ENCODE measurements at regions not wholly inside any gene's neighbourhood (a gene's known extent, or its start where the extent isn't known, plus 50 kb on each side); places are given as distances from the start of the nearest gene placed in this dataset.

DNA sequence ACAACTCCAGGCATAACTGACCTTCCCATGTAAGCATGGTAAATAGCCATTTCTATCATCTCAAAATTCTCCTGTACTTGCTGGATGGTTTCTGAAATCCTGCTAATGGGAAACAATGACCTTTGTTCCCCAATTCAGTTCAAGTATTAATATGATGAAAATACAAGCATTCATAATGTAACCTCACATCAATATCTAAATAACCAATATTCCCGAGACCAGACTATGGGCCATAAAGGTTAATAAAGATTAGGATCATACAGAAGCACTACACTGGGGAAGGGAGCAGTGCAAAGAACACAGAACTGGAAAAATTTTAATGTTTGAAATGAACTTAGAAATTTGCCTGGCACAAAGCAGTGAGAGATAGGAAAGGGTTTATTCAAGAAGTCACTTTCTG, 151.3 kb upstream of the SETMAR start:
- no peak for ATAC-seq

DNA sequence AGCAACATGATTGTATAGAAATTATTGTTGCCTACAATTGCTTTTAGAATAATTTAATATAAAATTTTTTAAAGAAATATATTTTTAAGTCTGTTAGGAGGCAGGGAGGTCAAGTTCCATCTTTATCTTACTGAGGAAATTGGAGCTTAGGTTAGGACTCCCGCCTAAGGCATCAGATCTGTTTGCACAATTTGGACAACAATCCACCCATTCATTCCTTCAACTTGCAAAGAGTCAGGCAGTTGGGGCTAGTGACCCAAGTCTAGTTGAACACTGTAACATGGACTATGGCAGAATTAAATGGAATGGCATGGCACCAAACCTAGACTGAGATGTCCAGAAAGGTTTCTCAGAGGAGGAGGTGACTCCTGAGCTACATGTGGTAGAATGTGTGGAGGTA, 149.4 kb upstream of the SETMAR start:
- 76% methylated on average over 1 of the region's 1 CpG; no CpG with 5 or more reads in 1 of the 2 donors for WGBS, 2 donors (ENCODE audit: low coverage in 1 of 2)
- no peak for ATAC-seq
- no peaks in the 10 kb centered on the region for H3K36me3 ChIP-seq
- no peaks in the 10 kb centered on the region for H3K9me3 ChIP-seq
- H3K4me3 ChIP-seq: no peak overlapping the region
- H3K27me3 ChIP-seq: no peaks in the 10 kb centered on the region
- TF ChIP-seq POLR2A (IDR thresholded peaks at IDR 0.05) (no peak), EP300 (IDR thresholded peaks at IDR 0.05) (no peak), POLR2AphosphoS5 (IDR thresholded peaks at IDR 0.05) (no peak)
- TF ChIP-seq, protein P1, sequence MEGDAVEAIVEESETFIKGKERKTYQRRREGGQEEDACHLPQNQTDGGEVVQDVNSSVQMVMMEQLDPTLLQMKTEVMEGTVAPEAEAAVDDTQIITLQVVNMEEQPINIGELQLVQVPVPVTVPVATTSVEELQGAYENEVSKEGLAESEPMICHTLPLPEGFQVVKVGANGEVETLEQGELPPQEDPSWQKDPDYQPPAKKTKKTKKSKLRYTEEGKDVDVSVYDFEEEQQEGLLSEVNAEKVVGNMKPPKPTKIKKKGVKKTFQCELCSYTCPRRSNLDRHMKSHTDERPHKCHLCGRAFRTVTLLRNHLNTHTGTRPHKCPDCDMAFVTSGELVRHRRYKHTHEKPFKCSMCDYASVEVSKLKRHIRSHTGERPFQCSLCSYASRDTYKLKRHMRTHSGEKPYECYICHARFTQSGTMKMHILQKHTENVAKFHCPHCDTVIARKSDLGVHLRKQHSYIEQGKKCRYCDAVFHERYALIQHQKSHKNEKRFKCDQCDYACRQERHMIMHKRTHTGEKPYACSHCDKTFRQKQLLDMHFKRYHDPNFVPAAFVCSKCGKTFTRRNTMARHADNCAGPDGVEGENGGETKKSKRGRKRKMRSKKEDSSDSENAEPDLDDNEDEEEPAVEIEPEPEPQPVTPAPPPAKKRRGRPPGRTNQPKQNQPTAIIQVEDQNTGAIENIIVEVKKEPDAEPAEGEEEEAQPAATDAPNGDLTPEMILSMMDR (IDR thresholded peaks at IDR 0.05): no peak
- H3K4me1 ChIP-seq: no peaks in the 10 kb centered on the region
- H3K27ac ChIP-seq: no peak overlapping the region

More for the DNA sequence above, 151.3 kb upstream of the SETMAR start:
- no peak for TF ChIP-seq EP300 (IDR thresholded peaks at IDR 0.05)
- TF ChIP-seq, protein P1 (IDR thresholded peaks at IDR 0.05): no peak
- no peak for TF ChIP-seq POLR2A (IDR thresholded peaks at IDR 0.05)
- no peak for TF ChIP-seq POLR2AphosphoS5 (IDR thresholded peaks at IDR 0.05)
- Histone ChIP-seq H3K27me3 (no peaks in the 10 kb centered on the region), H3K9me3 (no peaks in the 10 kb centered on the region), H3K4me1 (no peaks in the 10 kb centered on the region), H3K4me3 (no peak overlapping the region), H3K27ac (no peak overlapping the region), H3K36me3 (no peaks in the 10 kb centered on the region)
- 94% methylated on average over 1 of the region's 1 CpG; no CpG with 5 or more reads in 1 of the 2 donors for WGBS, 2 donors (ENCODE audit: low coverage in 1 of 2)

DNA sequence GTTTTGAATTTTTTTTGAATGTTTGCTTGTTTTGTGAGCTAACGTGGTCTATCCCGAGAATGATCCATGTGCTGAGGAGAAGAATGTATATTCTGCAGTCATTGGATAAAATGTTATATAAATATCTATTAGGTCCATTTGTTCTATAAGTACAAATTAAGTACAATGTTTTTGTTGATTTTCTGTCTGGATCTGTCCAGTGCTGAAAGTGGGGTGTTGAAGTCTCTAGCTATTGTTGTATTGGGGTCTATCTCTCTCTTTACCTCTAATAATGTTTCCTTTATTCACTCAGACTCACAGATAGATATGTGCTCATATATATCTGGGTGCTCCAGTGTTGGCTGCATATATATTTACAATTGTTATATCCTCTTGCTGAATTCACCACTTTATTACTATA, 144.8 kb upstream of the SETMAR start:
- H3K4me1 ChIP-seq: no peaks in the 10 kb centered on the region
- H3K4me3 ChIP-seq: no peak overlapping the region
- TF ChIP-seq, protein P1 (IDR thresholded peaks at IDR 0.05): no peak
- no peak for TF ChIP-seq POLR2A (IDR thresholded peaks at IDR 0.05)
- TF ChIP-seq EP300 (IDR thresholded peaks at IDR 0.05): no peak
- no peak for TF ChIP-seq POLR2AphosphoS5 (IDR thresholded peaks at IDR 0.05)
- H3K27me3 ChIP-seq: no peaks in the 10 kb centered on the region
- no peaks in the 10 kb centered on the region for H3K9me3 ChIP-seq
- no peak for ATAC-seq
- H3K36me3 ChIP-seq: no peaks in the 10 kb centered on the region
- H3K27ac ChIP-seq: no peak overlapping the region
- 79 to 82% methylated on average over 2 of the region's 2 CpGs for WGBS, 2 donors (ENCODE audit: low coverage in 1 of 2)

DNA sequence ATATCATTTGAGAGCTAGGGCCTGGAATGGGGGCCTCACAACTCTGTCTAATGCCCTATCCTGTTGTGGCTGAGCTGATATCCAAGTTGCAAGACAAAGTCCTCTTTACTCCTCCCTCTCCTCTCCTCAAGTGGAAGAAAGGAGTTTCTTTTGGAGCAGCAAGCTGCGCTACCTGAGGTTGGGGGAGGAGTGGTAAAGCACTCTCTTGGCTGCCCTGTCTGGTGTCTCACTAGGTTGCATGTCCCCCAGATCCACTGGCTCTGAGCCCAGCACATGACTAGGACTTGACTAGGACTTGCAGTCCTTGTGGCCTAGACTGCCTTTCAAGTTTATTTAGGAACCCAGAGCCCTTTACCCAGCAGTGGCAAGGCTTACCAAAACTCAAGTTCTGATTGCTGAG, 141.1 kb upstream of the SETMAR start:
- H3K27me3 ChIP-seq: no peaks in the 10 kb centered on the region
- H3K4me3 ChIP-seq: no peak overlapping the region
- TF ChIP-seq POLR2AphosphoS5 (IDR thresholded peaks at IDR 0.05) (no peak), EP300 (IDR thresholded peaks at IDR 0.05) (no peak), POLR2A (IDR thresholded peaks at IDR 0.05) (no peak)
- TF ChIP-seq, protein P1 (IDR thresholded peaks at IDR 0.05): no peak
- 100% methylated on average over 1 of the region's 1 CpG for WGBS, 2 donors (ENCODE audit: low coverage in 1 of 2)
- H3K27ac ChIP-seq: no peak overlapping the region
- H3K4me1 ChIP-seq: no peaks in the 10 kb centered on the region
- no peak for ATAC-seq
- H3K9me3 ChIP-seq: no peaks in the 10 kb centered on the region
- no peaks in the 10 kb centered on the region for H3K36me3 ChIP-seq

DNA sequence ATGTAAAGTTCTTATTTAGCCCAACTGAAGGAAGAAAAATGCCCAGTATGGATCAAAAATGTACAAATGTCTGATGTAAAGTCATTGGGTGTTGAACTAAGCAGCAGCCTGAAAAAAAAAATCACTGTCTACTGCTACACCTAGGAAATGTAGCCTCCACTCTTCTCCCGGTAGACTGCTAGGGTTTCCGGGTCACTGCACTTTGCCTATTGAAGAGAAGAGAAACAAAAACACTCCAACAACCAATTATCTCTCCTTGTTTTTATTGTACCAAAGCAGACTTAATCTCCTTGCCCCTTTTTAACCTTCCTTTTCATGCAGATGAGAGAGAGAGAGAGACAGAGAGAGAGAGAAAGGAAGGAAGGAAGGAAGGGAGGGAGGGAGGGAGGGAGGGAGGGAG, 140.2 kb upstream of the SETMAR start:
- 82% methylated on average over 2 of the region's 2 CpGs for WGBS, 2 donors (ENCODE audit: low coverage in 1 of 2)
- no peaks in the 10 kb centered on the region for H3K36me3 ChIP-seq
- H3K27ac ChIP-seq: no peak overlapping the region
- no peaks in the 10 kb centered on the region for H3K4me1 ChIP-seq
- ATAC-seq: no peak
- no peaks in the 10 kb centered on the region for H3K27me3 ChIP-seq
- no peak overlapping the region for H3K4me3 ChIP-seq
- H3K9me3 ChIP-seq: no peaks in the 10 kb centered on the region
- TF ChIP-seq EP300 (IDR thresholded peaks at IDR 0.05): no peak
- no peak for TF ChIP-seq POLR2A (IDR thresholded peaks at IDR 0.05)
